Left kidney (tissue), 1 donor: ENCODE measurements at regions not wholly inside any gene's neighbourhood (a gene's known extent, or its start where the extent isn't known, plus 50 kb on each side); places are given as distances from the start of the nearest gene placed in this dataset.
"Not testable (repeated sequence)": the region's sequence is repeated elsewhere in the genome, so short reads cannot be mapped to it uniquely, and the experiment has no call there.

ENCODE experiments used
- DNase-seq: peaks from one replicate; pipeline ENCODE4 v3.0.0-alpha.2; 2013

- DNase-seq: no peak
Measured at GRCh38 chr11:21931436-21932101, 261.3 kb upstream of the ANO5 start.

- DNase-seq: no peak
Measured at GRCh38 chr11:21933095-21933494, 259.8 kb upstream of the ANO5 start.

DNA sequence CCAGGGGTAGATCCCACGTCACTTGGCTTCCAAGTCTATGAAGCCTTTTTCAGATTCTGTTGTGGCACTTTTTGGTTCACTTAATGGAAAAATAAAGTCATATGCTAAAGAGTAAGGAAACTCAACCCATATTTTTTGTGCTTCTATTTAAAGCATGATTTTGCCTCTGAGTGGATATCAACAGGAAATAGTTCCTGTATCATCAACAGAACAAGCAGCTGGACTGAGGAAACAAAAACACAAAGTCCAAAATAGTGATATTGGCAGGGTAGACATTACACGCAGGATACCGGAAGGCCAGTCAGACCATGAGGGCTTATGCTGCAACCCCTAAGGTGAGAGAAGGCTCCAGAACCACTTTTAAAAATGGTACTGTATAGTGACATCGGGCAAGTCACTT, 248.3 kb upstream of the ANO5 start:
- no peak for DNase-seq

- peak; percentile 7 for DNase-seq
Measured at GRCh38 chr11:21948876-21949275, 244.0 kb upstream of the ANO5 start.

DNA sequence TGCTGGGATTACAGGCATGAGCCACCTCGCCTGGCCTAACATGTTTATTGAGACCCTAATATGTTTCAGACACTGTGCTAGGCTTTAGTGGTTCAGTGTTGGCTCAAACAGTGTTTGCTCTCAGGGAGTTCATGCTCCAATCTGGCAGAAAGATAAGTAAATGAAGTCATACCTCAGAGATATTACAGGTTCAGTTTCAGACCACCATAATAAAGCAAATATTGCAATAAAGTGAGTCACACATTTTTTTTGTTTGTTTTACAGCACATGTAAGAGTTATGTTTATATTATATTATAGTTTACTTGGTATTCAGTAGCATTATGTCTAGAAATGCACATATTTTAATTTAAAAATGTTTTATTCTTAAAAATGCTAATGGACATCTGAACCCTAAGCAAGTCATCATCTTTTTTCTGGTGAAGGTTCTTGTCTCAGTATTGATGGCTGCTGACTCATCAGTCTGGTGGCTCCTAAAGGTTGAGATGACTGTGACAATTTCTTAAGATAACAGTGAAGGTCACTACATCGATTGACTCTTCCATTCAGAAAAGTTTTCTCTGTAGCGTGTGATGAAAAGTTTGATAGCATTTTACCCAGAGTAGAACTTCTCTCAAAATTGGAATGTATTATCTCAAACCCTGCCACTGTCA, 243.0 kb upstream of the ANO5 start:
- DNase-seq: no peak

- DNase-seq: no peak
Measured at GRCh38 chr11:21963013-21963412, 229.9 kb upstream of the ANO5 start.

DNA sequence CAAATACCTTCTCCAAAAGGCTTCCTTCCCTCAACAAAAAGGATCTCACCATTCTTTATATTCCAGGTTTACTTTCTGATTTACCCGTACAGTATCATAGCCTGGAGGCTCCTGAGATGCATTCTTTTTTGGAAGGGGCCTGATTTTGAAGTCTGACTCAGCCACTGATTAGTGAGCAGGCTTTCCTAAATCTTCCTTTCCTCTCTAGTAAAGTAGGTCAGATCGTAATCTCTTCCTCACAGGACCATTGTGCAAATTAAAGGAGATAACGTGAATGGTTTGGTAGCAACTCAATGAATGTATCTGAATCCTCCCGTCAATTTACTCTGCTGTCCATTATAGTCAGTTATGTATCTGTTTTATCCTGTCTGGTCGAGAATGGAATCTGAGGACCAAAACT, 227.7 kb upstream of the ANO5 start:
- DNase-seq: no peak

GRCh38 chr11:21968702-21969101, 224.2 kb upstream of the ANO5 start:
- no peak for DNase-seq

GRCh38 chr11:21969841-21970240, 223.0 kb upstream of the ANO5 start:
- DNase-seq: no peak

GRCh38 chr11:21975242-21975641, 217.6 kb upstream of the ANO5 start:
- DNase-seq: no peak

- no peak for DNase-seq
Measured at GRCh38 chr11:21976210-21976609, 216.7 kb upstream of the ANO5 start.

GRCh38 chr11:21983431-21983830, 209.5 kb upstream of the ANO5 start:
- DNase-seq: no peak

GRCh38 chr11:21986361-21986760, 206.5 kb upstream of the ANO5 start:
- DNase-seq: no peak

DNA sequence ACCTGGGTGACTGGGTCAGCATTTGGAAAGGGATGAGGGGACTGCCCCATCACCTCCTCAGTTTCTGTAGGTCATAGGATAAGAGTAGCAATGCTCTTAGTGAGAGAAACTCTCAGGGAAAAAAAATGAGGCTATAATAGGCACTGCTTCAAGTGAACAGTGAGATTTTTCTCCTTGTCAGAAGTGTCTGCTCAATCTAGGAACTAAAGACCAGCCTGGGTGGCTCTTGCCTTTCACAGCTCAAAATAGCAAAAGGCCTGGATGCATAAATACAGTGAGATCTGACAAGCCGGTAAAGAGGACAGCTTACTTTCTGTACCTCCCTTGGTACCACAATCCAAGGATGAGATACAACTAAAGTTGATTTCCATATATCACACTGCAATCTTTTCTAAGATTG, 205.6 kb upstream of the ANO5 start:
- DNase-seq: no peak

DNA sequence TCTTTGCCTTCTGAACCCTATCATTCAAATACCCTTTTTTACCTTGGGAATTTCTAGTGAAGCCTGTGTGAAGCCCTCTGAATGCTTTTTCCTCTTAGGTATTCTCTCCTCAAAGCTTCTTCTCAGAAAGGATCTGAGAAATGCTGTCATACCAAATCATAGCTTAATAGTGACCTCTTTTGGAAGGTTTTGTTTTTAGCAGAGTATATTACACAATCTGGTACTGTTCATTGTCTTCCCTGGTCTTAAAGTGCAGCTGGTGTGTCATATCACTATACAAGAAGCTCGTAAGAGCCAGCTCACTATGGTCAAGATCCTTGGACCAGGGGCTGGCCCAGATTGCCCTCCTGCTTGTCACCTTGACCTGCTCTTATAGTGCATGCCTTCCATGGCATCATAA, 204.4 kb upstream of the ANO5 start:
- no peak for DNase-seq

DNA sequence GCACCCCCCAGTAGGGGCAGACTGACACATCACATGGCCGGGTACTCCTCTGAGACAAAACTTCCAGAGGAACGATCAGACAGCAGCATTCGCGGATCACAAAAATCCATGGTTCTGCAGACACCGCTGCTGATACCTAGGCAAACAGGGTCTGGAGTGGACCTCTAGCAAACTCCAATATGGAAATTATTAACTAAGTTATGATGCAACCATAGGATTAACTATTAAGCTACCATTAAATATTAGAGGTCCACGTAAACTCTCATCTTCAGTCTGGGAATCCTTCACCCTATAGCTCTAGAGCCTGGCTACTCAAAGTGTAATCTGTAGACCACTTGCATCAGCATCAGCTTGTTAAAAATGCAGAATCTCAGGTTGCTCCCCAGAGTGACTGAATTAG, 191.1 kb upstream of the ANO5 start:
- not testable (repeated sequence) for DNase-seq

- DNase-seq: no peak
Measured at GRCh38 chr11:22006901-22007300, 186.0 kb upstream of the ANO5 start.

DNA sequence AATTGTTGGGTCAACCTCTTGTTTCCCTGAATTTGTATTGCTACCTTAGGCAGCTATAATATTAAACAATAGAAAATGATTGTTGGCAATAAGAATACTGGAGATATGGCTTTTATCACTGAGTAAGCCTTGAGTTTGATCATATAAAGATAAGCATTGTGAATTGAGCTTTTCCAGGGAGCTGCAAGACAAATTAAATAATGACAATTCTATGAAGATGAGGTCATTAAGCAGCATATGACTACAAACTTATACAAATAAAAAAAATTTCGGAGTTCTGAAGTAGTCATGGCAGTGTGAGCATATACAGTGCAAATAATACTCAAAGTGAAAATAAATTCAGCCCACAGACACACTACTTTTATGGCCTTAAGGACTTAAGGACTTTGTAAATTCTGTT, 161.1 kb upstream of the ANO5 start:
- DNase-seq: no peak

GRCh38 chr11:22037505-22037904, 155.4 kb upstream of the ANO5 start:
- no peak for DNase-seq

DNA sequence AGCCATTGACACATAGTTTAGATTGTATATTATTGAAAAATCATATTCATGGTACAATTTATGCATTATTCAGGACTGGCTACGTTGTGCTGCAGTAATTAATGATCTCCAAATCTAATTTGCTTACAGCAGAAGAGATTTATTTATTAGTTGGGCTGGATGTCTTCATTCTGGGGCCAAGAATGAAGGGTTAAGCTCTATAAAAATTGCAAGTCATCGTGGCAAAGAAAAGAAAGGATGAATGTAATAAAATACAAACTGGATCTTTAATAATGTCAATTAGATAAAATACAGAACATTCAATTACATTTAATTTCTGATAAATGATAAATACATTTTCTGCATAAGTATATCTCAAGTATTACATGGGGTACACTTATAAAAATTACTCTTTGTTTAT, 151.8 kb upstream of the ANO5 start:
- DNase-seq: no peak

GRCh38 chr11:22042081-22042480, 150.8 kb upstream of the ANO5 start:
- DNase-seq: no peak

GRCh38 chr11:22044126-22044525, 148.8 kb upstream of the ANO5 start:
- no peak for DNase-seq

GRCh38 chr11:22049276-22049675, 143.6 kb upstream of the ANO5 start:
- DNase-seq: no peak

DNA sequence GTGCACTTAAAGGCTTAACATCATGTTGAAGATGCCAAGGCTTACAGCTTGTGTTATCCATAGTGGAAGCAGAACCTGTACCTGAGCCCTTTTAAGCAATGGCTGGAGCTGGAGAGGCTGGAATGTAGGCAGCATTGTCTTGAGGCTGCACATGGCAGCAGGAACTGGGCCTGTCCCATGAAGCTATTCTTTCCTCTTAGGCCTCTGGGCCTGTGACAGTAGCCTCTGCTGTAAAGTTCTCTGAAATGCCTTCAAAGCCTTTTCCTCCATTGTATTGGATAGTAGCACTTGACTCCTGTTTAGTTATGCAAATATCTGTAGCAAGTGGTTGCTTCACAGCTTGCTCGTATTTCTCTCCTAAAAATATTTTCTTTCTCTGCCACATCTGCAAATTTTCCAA, 127.4 kb upstream of the ANO5 start:
- no peak for DNase-seq
